ENCODE measurements at regions not wholly inside any gene's neighbourhood (a gene's known extent, or its start where the extent isn't known, plus 50 kb on each side); places are given as distances from the start of the nearest gene placed in this dataset.

GRCh38 chr3:25182794-25183193 is 245.3 kb upstream of the RARB start:
- TF ChIP-seq CTCF (IDR thresholded peaks at IDR 0.05), result no peak
- no peak for TF ChIP-seq POLR2A (IDR thresholded peaks at IDR 0.05)

All from right lobe of liver (tissue), 4 donors.